ENCODE measurements at regions not wholly inside any gene's neighbourhood (a gene's known extent, or its start where the extent isn't known, plus 50 kb on each side); places are given as distances from the start of the nearest gene placed in this dataset.

- Mint-ChIP-seq H3K36me3 (ENCODE audit: low read depth) (no peaks in the 10 kb centered on the region), H3K4me3 (no peak overlapping the region), H3K9me3 (no peaks in the 10 kb centered on the region), H3K27ac (no peak overlapping the region), H3K27me3 (no peaks in the 10 kb centered on the region), H3K4me1 (no peaks in the 10 kb centered on the region)
- no peak for DNase-seq
- ChIA-PET CTCF (no interaction called here), POLR2A (no interaction called here)
These were observed 708.2 kb downstream of the EFNB2 start for GRCh38 chr13:105827111-105827809.

GRCh38 chr13:105825071-105825470 lies 710.4 kb downstream of the EFNB2 start:
- Mint-ChIP-seq H3K36me3 (ENCODE audit: low read depth) (no peaks in the 10 kb centered on the region), H3K27me3 (no peaks in the 10 kb centered on the region), H3K4me3 (no peak overlapping the region), H3K9me3 (no peaks in the 10 kb centered on the region), H3K27ac (no peak overlapping the region), H3K4me1 (no peaks in the 10 kb centered on the region)
- CTCF ChIA-PET = no interaction called here
- POLR2A ChIA-PET = no interaction called here
- DNase-seq = no peak

GRCh38 chr13:105821337-105821736 lies 714.1 kb downstream of the EFNB2 start:
- DNase-seq = no peak
- Mint-ChIP-seq H3K27me3 (no peaks in the 10 kb centered on the region), H3K36me3 (ENCODE audit: low read depth) (no peaks in the 10 kb centered on the region), H3K27ac (no peak overlapping the region), H3K4me3 (no peak overlapping the region), H3K4me1 (no peaks in the 10 kb centered on the region), H3K9me3 (no peaks in the 10 kb centered on the region)
- ChIA-PET POLR2A (no interaction called here), CTCF (no interaction called here)

GRCh38 chr13:105820415-105820814 lies 715.0 kb downstream of the EFNB2 start:
- H3K27me3 Mint-ChIP-seq = no peaks in the 10 kb centered on the region
- H3K4me3 Mint-ChIP-seq = no peak overlapping the region
- H3K36me3 Mint-ChIP-seq (ENCODE audit: low read depth) = no peaks in the 10 kb centered on the region
- no peak for DNase-seq
- no peaks in the 10 kb centered on the region for H3K4me1 Mint-ChIP-seq
- no peak overlapping the region for H3K27ac Mint-ChIP-seq
- CTCF ChIA-PET = no interaction called here
- H3K9me3 Mint-ChIP-seq = no peaks in the 10 kb centered on the region
- POLR2A ChIA-PET = no interaction called here

- Mint-ChIP-seq H3K27ac (no peak overlapping the region), H3K4me1 (no peaks in the 10 kb centered on the region), H3K9me3 (no peaks in the 10 kb centered on the region), H3K4me3 (no peak overlapping the region), H3K27me3 (no peaks in the 10 kb centered on the region), H3K36me3 (ENCODE audit: low read depth) (no peaks in the 10 kb centered on the region)
- ChIA-PET POLR2A (no interaction called here), CTCF (no interaction called here)
- DNase-seq = no peak
These were observed 718.0 kb downstream of the EFNB2 start for GRCh38 chr13:105817498-105817897.

GRCh38 chr13:105816994-105817393 lies 718.5 kb downstream of the EFNB2 start:
- no peaks in the 10 kb centered on the region for H3K9me3 Mint-ChIP-seq
- no peak overlapping the region for H3K27ac Mint-ChIP-seq
- DNase-seq = no peak
- H3K4me3 Mint-ChIP-seq = no peak overlapping the region
- CTCF ChIA-PET = no interaction called here
- no peaks in the 10 kb centered on the region for H3K4me1 Mint-ChIP-seq
- H3K27me3 Mint-ChIP-seq = no peaks in the 10 kb centered on the region
- POLR2A ChIA-PET = no interaction called here
- no peaks in the 10 kb centered on the region for H3K36me3 Mint-ChIP-seq (ENCODE audit: low read depth)

GRCh38 chr13:105814902-105815250 lies 720.6 kb downstream of the EFNB2 start:
- ChIA-PET CTCF (no interaction called here), POLR2A (no interaction called here)
- Mint-ChIP-seq H3K4me1 (no peaks in the 10 kb centered on the region), H3K4me3 (no peak overlapping the region), H3K27me3 (no peaks in the 10 kb centered on the region), H3K36me3 (ENCODE audit: low read depth) (no peaks in the 10 kb centered on the region), H3K27ac (no peak overlapping the region), H3K9me3 (no peaks in the 10 kb centered on the region)
- no peak for DNase-seq

GRCh38 chr13:105814219-105814901 lies 721.1 kb downstream of the EFNB2 start:
- CTCF ChIA-PET = no interaction called here
- Mint-ChIP-seq H3K27me3 (no peaks in the 10 kb centered on the region), H3K27ac (no peak overlapping the region), H3K9me3 (no peaks in the 10 kb centered on the region), H3K36me3 (ENCODE audit: low read depth) (no peaks in the 10 kb centered on the region), H3K4me1 (no peaks in the 10 kb centered on the region), H3K4me3 (no peak overlapping the region)
- POLR2A ChIA-PET = no interaction called here
- DNase-seq = no peak

- ChIA-PET CTCF (no interaction called here), POLR2A (no interaction called here)
- Mint-ChIP-seq H3K27ac (no peak overlapping the region), H3K4me3 (no peak overlapping the region), H3K27me3 (no peaks in the 10 kb centered on the region), H3K9me3 (peaks cover 2% of the 10 kb centered on the region), H3K4me1 (no peaks in the 10 kb centered on the region), H3K36me3 (ENCODE audit: low read depth) (no peaks in the 10 kb centered on the region)
- DNase-seq = no peak
These were observed 728.9 kb downstream of the EFNB2 start for GRCh38 chr13:105806628-105806920.

GRCh38 chr13:105805892-105806627 lies 729.4 kb downstream of the EFNB2 start:
- peaks cover 2% of the 10 kb centered on the region for H3K9me3 Mint-ChIP-seq
- no peaks in the 10 kb centered on the region for H3K4me1 Mint-ChIP-seq
- ChIA-PET POLR2A (no interaction called here), CTCF (no interaction called here)
- H3K36me3 Mint-ChIP-seq (ENCODE audit: low read depth) = no peaks in the 10 kb centered on the region
- H3K27ac Mint-ChIP-seq = no peak overlapping the region
- DNase-seq = no peak
- H3K4me3 Mint-ChIP-seq = no peak overlapping the region
- H3K27me3 Mint-ChIP-seq = no peaks in the 10 kb centered on the region

- ChIA-PET POLR2A (no interaction called here), CTCF (no interaction called here)
- Mint-ChIP-seq H3K27me3 (no peaks in the 10 kb centered on the region), H3K4me1 (no peaks in the 10 kb centered on the region), H3K9me3 (peaks cover 2% of the 10 kb centered on the region), H3K36me3 (ENCODE audit: low read depth) (no peaks in the 10 kb centered on the region), H3K27ac (no peak overlapping the region), H3K4me3 (no peak overlapping the region)
- DNase-seq = no peak
These were observed 730.8 kb downstream of the EFNB2 start for GRCh38 chr13:105804561-105805190.

GRCh38 chr13:105799155-105799554 lies 736.3 kb downstream of the EFNB2 start:
- CTCF ChIA-PET = no interaction called here
- Mint-ChIP-seq H3K27me3 (no peaks in the 10 kb centered on the region), H3K36me3 (ENCODE audit: low read depth) (no peaks in the 10 kb centered on the region), H3K9me3 (no peaks in the 10 kb centered on the region), H3K27ac (no peak overlapping the region), H3K4me1 (no peaks in the 10 kb centered on the region), H3K4me3 (no peak overlapping the region)
- DNase-seq = no peak
- POLR2A ChIA-PET = no interaction called here

GRCh38 chr13:105798541-105798940 lies 736.9 kb downstream of the EFNB2 start:
- CTCF ChIA-PET = no interaction called here
- no peak overlapping the region for H3K4me3 Mint-ChIP-seq

GRCh38 chr13:105796081-105796480 lies 739.4 kb downstream of the EFNB2 start:
- H3K36me3 Mint-ChIP-seq (ENCODE audit: low read depth) = no peaks in the 10 kb centered on the region
- H3K9me3 Mint-ChIP-seq = peaks cover 2% of the 10 kb centered on the region
- H3K4me3 Mint-ChIP-seq = no peak overlapping the region
- ChIA-PET POLR2A (no interaction called here), CTCF (no interaction called here)
- H3K27me3 Mint-ChIP-seq = no peaks in the 10 kb centered on the region
- H3K27ac Mint-ChIP-seq = no peak overlapping the region
- DNase-seq = no peak
- no peaks in the 10 kb centered on the region for H3K4me1 Mint-ChIP-seq

More at GRCh38 chr13:105798541-105798940, 736.9 kb downstream of the EFNB2 start:
- no peaks in the 10 kb centered on the region for H3K27me3 Mint-ChIP-seq
- no peak overlapping the region for H3K27ac Mint-ChIP-seq
- H3K36me3 Mint-ChIP-seq (ENCODE audit: low read depth) = no peaks in the 10 kb centered on the region
- DNase-seq = no peak
- no peaks in the 10 kb centered on the region for H3K4me1 Mint-ChIP-seq
- no peaks in the 10 kb centered on the region for H3K9me3 Mint-ChIP-seq
- POLR2A ChIA-PET = no interaction called here
